ENCODE measurements at regions not wholly inside any gene's neighbourhood (a gene's known extent, or its start where the extent isn't known, plus 50 kb on each side); places are given as distances from the start of the nearest gene placed in this dataset.

GRCh38 chr2:226467633-226468032 lies 332.0 kb downstream of the IRS1 start:
- no peak for DNase-seq (ENCODE audit: extremely low read depth, insufficient read length)
- no peaks in the 10 kb centered on the region for H3K27me3 ChIP-seq (replicated peaks; ENCODE audit: control insufficient read depth, insufficient read depth, low read length)
- TF ChIP-seq CTCF (IDR thresholded peaks at IDR 0.05; ENCODE audit: insufficient read depth, low read length, poor library complexity, severe bottlenecking): no peak

GRCh38 chr2:226467221-226467620 lies 332.4 kb downstream of the IRS1 start:
- TF ChIP-seq CTCF (IDR thresholded peaks at IDR 0.05; ENCODE audit: insufficient read depth, low read length, poor library complexity, severe bottlenecking): no peak
- H3K27me3 ChIP-seq (replicated peaks; ENCODE audit: control insufficient read depth, insufficient read depth, low read length): no peaks in the 10 kb centered on the region
- no peaks in the 10 kb centered on the region for H3K36me3 ChIP-seq (ENCODE audit: control insufficient read depth, insufficient read depth, low read length)
- DNase-seq (ENCODE audit: extremely low read depth, insufficient read length): no peak
- no peak overlapping the region for H3K4me3 ChIP-seq (replicated peaks; ENCODE audit: low read depth, low read length)

More at GRCh38 chr2:226467633-226468032, 332.0 kb downstream of the IRS1 start:
- Histone ChIP-seq H3K36me3 (ENCODE audit: control insufficient read depth, insufficient read depth, low read length) (no peaks in the 10 kb centered on the region), H3K4me3 (replicated peaks; ENCODE audit: low read depth, low read length) (no peak overlapping the region)

GRCh38 chr2:226466589-226466988 lies 333.0 kb downstream of the IRS1 start:
- Histone ChIP-seq H3K27me3 (replicated peaks; ENCODE audit: control insufficient read depth, insufficient read depth, low read length) (no peaks in the 10 kb centered on the region), H3K4me3 (replicated peaks; ENCODE audit: low read depth, low read length) (no peak overlapping the region), H3K36me3 (ENCODE audit: control insufficient read depth, insufficient read depth, low read length) (no peaks in the 10 kb centered on the region)
- DNase-seq (ENCODE audit: extremely low read depth, insufficient read length): no peak
- no peak for TF ChIP-seq CTCF (IDR thresholded peaks at IDR 0.05; ENCODE audit: insufficient read depth, low read length, poor library complexity, severe bottlenecking)

- no peak for TF ChIP-seq CTCF (IDR thresholded peaks at IDR 0.05; ENCODE audit: insufficient read depth, low read length, poor library complexity, severe bottlenecking)
- H3K4me3 ChIP-seq (replicated peaks; ENCODE audit: low read depth, low read length): no peak overlapping the region
- no peak for DNase-seq (ENCODE audit: extremely low read depth, insufficient read length)
- no peaks in the 10 kb centered on the region for H3K36me3 ChIP-seq (ENCODE audit: control insufficient read depth, insufficient read depth, low read length)
- no peaks in the 10 kb centered on the region for H3K27me3 ChIP-seq (replicated peaks; ENCODE audit: control insufficient read depth, insufficient read depth, low read length)
Measured at GRCh38 chr2:226466124-226466523, 333.5 kb downstream of the IRS1 start.

- Histone ChIP-seq H3K4me3 (replicated peaks; ENCODE audit: low read depth, low read length) (no peak overlapping the region), H3K36me3 (ENCODE audit: control insufficient read depth, insufficient read depth, low read length) (no peaks in the 10 kb centered on the region), H3K27me3 (replicated peaks; ENCODE audit: control insufficient read depth, insufficient read depth, low read length) (no peaks in the 10 kb centered on the region)
- no peak for DNase-seq (ENCODE audit: extremely low read depth, insufficient read length)
- TF ChIP-seq CTCF (IDR thresholded peaks at IDR 0.05; ENCODE audit: insufficient read depth, low read length, poor library complexity, severe bottlenecking): no peak
Measured at GRCh38 chr2:226464380-226464779, 335.2 kb downstream of the IRS1 start.

- TF ChIP-seq CTCF (IDR thresholded peaks at IDR 0.05; ENCODE audit: insufficient read depth, low read length, poor library complexity, severe bottlenecking): no peak
- H3K27me3 ChIP-seq (replicated peaks; ENCODE audit: control insufficient read depth, insufficient read depth, low read length): no peaks in the 10 kb centered on the region
- no peak for DNase-seq (ENCODE audit: extremely low read depth, insufficient read length)
- H3K4me3 ChIP-seq (replicated peaks; ENCODE audit: low read depth, low read length): no peak overlapping the region
- H3K36me3 ChIP-seq (ENCODE audit: control insufficient read depth, insufficient read depth, low read length): no peaks in the 10 kb centered on the region
Measured at GRCh38 chr2:226463154-226463553, 336.5 kb downstream of the IRS1 start.

All from GM06990 (cell line).